DMS 273 (cell line): ENCODE measurements at regions not wholly inside any gene's neighbourhood (a gene's known extent, or its start where the extent isn't known, plus 50 kb on each side); places are given as distances from the start of the nearest gene placed in this dataset.
"Not testable (repeated sequence)": the region's sequence is repeated elsewhere in the genome, so short reads cannot be mapped to it uniquely, and the experiment has no call there.

Experiments
- DNase-seq: peaks from one replicate; lab custom pipeline; 2025; ENCODE audit not compliant: unreplicated experiment; lab: John Stamatoyannopoulos, UW

- DNase-seq = no peak
These were observed 57.2 kb downstream of the BMP15 start for GRCh38 chrX:50967736-50968135.

GRCh38 chrX:50968871-50969635 is 58.5 kb downstream of the BMP15 start:
- DNase-seq = not testable (repeated sequence)

DNA sequence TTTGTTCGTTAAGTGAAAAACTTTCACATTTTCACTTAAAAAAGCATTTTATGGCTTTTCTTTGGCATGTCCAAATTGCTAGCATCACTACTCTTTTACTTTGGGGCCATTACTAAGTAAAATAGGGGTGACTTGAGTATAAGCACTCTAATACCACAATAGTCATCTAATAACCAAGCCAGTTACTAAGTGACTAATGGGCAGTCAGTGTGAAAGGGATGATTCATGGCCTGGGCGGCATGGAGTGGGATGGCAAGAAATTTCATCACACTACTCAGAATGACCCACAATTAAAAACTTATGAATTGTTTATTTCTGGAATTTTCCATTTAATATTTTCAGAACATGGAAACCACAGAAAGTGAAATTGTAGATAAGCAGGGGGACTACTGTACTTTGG is 60.9 kb downstream of the BMP15 start:
- no peak for DNase-seq

GRCh38 chrX:50973199-50973598 is 62.7 kb downstream of the BMP15 start:
- no peak for DNase-seq

- DNase-seq = peak; percentile 13
These were observed 68.6 kb downstream of the BMP15 start for GRCh38 chrX:50978920-50979682.

DNA sequence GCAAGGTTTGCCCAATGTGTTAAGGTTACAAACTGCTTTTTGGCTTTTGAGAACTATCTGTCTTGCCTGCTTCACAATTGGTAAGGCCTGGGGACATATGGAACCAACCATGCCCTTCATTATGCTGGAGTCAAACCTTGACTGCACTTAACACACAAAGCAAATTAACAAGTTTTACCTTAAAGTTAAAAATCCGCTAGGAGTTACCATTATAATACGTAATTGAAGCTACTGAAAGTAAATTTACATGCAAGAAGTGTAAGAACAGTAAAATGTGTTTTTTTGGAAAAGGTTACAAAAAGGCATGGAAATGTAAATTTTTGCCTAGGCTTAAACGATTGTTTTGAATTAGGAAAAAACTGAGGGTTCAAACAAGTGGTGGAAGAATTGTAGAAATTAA is 69.7 kb downstream of the BMP15 start:
- no peak for DNase-seq

DNA sequence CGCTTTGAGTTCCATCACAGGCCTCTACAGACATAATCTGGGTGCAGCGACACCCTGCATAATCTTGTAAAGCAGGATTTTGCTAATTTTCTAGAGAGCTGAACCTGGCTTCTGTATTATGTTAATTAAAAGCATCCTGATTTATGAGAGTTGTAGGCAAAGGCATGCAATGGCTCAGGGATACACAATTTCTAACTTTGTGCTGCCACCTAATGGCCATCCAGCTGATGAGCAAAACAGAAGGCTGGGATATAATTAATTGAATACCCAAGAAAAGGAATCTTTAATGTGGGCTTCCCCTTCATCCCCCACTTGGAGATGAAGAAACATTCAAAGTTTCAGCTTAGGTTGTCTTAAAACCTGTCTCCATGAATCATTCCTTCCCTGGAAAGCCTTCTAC is 78.1 kb downstream of the BMP15 start:
- peak; percentile 53 for DNase-seq

GRCh38 chrX:50996930-50997329 is 86.4 kb downstream of the BMP15 start:
- no peak for DNase-seq

- not testable (repeated sequence) for DNase-seq
These were observed 89.8 kb downstream of the BMP15 start for GRCh38 chrX:51000384-51000783.

DNA sequence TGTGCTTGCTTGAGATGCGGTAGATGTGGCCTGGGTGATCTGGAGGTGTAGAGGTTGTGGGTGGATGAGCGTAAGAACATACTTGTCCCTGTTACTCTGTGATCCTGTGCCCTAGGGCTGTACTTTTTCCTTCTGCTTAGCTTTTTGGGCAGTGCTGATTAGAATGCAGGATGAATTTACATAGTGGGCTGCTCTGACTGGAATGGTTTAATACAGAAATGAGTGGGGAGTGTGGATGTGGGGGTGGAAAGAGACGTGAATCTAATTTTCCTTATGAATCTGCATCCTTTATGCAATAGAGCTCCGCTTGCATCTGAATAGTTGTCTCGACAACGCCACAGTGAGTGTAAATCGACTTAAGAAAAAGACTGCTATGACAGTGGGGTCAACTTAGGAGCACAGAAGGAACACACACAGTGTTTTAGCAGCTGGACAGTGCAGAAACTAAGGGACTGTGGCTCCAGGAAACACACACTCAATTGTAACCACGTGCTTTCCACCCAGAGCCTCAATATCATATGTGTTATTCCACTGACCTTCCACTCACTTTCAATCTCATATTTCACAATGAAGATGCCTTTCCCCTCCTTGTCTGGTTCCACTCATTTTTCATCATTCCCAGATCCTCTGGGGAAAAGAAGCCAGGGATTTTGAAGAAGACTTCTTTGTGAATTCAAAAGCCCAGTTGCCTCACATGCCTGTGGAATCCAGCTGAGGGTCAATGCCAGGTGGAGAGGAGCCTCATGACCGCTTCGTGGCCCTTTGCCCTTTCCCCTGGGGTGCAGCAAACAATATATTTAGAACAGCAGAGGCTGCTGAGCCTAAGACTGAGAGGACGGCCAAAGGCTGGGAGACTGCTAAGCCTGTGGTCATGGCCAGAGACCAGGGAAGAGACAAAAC is 91.4 kb downstream of the BMP15 start:
- DNase-seq = not testable (repeated sequence)

GRCh38 chrX:51006064-51006463 is 95.5 kb downstream of the BMP15 start:
- no peak for DNase-seq

GRCh38 chrX:51024106-51024696 is 113.7 kb downstream of the BMP15 start:
- no peak for DNase-seq

DNA sequence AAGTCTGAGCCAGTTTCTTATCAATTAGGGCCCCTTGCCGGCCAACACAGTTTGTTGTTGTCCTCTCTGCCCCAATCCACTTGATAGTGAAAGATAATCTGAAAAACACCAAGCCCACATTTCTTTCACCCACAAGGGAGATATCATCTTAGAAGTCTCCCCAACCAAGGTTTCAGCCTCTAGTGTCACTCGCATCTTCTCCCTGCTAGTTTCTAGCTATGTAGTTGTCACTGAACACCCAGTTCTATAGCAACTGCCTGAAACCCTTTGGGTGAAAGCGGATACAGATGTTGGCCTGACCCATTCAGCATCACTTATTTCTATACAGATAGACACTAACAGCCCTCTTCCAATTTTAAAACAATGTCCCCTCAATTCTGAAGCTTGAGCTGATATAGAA is 116.3 kb downstream of the BMP15 start:
- DNase-seq = no peak

- DNase-seq = no peak
These were observed 125.2 kb downstream of the BMP15 start for GRCh38 chrX:51035746-51036145.

- DNase-seq = no peak
These were observed 137.4 kb downstream of the BMP15 start for GRCh38 chrX:51047950-51048349.

GRCh38 chrX:51053741-51054140 is 143.2 kb downstream of the BMP15 start:
- no peak for DNase-seq

GRCh38 chrX:51098046-51098445 is 187.5 kb downstream of the BMP15 start:
- no peak for DNase-seq

DNA sequence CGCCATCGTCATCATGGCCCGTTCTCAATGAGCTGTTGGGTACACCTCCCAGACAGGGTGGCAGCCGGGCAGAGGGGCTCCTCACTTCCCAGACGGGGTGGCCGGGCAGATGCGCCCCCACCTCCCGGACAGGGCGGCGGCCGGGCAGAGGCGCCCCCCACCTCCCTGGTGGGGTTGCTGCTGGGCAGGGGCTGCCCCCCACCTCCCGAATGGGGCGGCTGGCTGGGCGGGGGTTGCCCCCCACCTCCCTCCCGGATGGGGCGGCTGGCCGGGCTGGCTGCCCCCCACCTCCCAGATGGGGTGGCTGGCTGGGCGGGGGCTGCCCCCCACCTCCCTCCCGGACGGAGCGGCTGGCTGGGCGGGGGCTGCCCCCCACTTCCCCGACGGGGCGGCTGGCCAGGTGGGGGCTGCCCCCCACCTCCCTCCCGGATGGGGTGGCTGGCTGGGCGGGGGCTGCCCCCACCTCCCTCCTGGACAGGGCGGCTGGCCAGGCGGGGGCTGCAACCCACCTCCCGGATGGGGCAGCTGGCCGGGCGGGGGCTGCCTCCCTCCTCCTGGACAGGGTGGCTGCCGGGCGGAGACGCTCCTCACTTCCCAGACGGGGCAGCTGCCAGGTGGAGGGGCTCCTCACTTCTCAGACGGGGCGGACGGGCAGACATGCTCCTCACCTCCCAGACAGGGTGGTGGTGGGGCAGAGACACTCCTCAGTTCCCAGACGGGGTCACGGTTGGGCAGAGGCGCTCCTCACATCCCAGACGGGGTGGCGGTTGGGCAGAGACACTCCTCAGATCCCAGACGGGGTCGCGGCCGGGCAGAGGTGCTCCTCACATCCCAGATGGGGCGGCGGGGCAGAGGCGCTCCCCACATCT is 208.8 kb downstream of the BMP15 start:
- not testable (repeated sequence) for DNase-seq

- DNase-seq = not testable (repeated sequence)
These were observed 206.9 kb upstream of the NUDT10 start for GRCh38 chrX:51125743-51126142.

GRCh38 chrX:51144828-51145442 is 187.7 kb upstream of the NUDT10 start:
- peak; percentile 77 for DNase-seq
